ENCODE measurements at regions not wholly inside any gene's neighbourhood (a gene's known extent, or its start where the extent isn't known, plus 50 kb on each side); places are given as distances from the start of the nearest gene placed in this dataset.

- TF ChIP-seq CTCF (IDR thresholded peaks at IDR 0.05) (no peak), EZH2 (IDR thresholded peaks at IDR 0.05; ENCODE audit: borderline replicate concordance, insufficient read depth, low read depth, low read length, poor library complexity, severe bottlenecking) (no peak)
Measured at GRCh38 chr5:65081071-65081470, 312.3 kb downstream of the CWC27 start.
